GM18867 (cell line): ENCODE measurements at regions not wholly inside any gene's neighbourhood (a gene's known extent, or its start where the extent isn't known, plus 50 kb on each side); places are given as distances from the start of the nearest gene placed in this dataset.

Experiments
- ATAC-seq: cut with Tn5 transposase; IDR thresholded peaks from one replicate; pipeline ENCODE4 v1.9.1; 2021; ENCODE audit warnings: mild to moderate bottlenecking, moderate library complexity; ENCODE audit not compliant: unreplicated experiment

DNA sequence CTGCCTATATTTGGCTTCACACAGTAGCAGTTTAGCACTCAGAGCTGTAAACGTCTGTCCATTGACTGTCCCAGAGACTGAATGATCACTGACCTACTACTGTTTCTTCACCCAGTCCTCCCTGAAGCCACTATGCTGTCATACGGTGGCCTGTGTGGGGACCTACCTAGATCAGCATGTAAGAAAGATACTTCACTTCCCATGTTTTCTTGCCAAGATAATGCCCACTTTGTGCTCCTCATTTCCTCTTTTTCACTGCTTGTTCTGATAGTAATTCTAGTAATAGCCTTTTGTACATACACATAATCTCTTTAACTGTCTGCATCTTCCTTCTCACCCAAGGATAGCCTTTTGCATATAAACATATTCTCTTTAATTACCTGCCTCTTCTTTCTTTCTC is 109.9 kb upstream of the TIAM2 start:
- no peak for ATAC-seq

DNA sequence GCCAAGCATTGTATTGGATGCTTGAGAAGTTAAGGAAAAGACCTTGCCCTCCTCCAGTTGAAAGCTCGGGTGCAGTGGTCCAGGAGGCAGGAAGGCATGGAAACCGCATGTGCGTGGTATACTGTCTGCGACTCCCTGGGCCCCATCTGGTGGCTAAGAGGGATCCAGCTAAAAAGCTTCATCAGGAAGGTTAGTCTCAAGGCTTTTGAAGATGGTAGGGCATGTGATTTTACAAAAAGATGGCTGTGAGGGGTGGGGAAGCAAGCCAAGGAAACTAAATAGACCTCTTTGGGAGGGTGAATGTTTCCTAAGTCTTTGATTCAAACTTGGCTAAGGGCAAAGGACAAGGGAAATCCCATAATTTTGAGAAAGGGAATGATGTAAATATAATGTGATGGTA is 109.1 kb upstream of the TIAM2 start:
- no peak for ATAC-seq

DNA sequence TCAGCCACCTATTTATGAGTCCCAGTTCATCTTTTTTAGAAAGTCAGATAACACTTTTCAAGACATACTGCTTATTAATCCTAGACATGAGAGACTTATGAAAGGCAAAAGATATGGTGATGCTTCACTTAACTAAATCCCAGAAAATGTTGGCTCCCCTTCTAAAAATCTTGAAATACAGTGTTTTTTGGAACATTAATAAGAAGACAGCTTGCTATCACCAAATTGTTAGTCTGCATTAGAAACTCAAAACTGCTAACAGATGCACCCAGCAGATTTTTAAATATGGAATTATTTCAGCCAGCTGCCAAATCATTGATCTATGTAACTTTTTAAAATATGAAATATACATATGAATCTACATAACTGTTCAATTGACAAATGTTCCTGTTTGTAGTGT is 108.6 kb upstream of the TIAM2 start:
- no peak for ATAC-seq

GRCh38 chr6:154887051-154887450 is 108.1 kb upstream of the TIAM2 start:
- ATAC-seq, result no peak

DNA sequence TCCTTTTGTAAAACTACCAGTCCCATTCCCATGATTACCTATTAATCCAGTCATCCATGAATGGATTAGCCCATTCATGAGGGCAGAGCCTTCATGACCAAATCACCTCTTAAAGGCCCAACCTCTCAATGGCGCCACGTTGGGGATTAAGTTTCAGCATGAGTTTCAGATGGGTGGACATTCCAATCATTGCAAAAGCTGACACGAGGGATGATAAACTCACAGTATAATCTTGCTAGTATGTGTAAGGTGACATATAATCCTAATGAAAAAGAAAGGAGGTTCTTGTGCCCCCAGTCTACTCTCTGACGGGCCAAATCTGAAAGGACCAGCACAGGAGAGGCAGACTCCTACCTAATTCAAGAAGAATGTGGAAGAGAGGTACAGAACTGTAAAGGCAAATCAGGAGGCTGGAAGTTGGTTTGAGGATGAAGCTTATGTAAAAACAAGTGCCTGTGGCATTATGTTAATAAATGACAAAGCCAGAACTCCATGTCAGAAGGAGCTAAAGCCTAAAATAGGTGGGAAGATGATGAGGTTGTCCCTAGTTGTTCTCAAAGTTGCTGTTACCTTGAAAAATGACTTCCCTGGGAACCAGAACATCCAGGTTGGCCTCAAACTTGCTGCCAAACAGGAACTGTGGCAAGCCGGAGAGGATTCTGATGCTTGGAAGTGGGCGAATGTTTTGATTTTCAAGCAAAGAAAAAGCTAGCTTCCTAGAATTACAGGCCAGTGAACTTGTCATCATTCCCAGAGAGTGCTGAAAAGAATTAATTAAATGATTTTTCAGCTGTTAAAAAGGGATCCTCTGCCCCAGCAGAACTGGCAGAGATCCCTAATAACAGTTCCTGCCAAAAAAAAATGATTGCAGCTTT is 106.5 kb upstream of the TIAM2 start:
- ATAC-seq, result no peak

DNA sequence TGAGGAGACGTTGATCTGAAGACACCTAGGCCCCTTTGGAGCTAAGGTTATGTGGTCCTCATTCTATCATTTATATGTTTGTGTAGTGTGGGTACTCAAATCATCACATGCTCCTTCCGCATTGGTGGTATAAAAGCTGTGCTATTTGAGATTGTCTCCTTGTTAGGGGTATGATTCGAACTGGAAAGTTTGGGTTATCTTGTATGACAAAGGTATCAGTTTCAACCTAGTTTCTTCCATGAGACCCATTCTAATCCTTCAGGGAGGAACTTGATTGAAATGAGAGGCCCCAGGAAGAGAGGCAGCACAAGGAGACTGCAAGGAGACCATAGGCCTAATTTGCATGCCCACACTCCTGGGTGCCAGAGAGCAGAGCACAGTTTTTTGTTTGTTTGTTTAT is 104.2 kb upstream of the TIAM2 start:
- ATAC-seq, result no peak

- ATAC-seq, result no peak
These were observed 103.2 kb upstream of the TIAM2 start for GRCh38 chr6:154891901-154892300.

DNA sequence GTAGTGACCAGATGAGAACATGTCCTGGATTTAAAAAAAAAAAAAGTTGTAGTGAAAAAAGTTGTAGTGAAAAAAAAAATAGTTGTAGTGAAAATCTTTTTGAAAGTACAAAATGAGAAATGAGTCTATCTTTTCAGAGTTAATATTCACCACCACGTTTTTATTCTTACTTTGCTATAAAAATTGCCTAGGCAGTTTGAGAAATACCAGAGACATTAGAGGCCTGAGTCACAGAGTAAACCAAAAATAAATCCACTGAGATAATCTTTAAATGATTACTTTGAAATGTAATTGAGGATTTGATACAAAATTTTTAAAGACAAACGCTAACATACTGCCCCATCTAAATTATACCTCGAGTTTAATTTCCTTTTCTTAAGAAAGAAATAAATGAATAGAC is 101.2 kb upstream of the TIAM2 start:
- no peak for ATAC-seq

GRCh38 chr6:154894902-154895301 is 100.2 kb upstream of the TIAM2 start:
- no peak for ATAC-seq

DNA sequence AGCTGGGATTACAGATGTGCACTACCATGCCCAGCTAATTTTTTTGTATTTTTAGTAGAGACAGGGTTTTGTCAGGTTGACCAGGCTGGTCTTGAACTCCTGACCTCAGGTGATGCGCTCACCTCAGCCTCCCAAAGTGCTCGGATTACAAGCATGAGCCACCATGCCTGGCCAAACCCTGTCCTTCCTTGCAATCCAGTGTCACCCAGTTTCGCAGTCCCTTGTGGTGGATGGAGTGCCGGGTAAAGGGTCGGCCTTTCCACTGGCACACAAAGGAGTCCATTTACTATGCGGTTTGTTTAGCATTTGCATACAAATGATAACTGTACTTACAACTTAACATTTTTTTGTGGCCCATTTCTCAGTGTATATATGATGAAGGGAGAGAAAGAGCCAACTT is 99.3 kb upstream of the TIAM2 start:
- no peak for ATAC-seq

GRCh38 chr6:154898821-154899220 is 96.3 kb upstream of the TIAM2 start:
- no peak for ATAC-seq

DNA sequence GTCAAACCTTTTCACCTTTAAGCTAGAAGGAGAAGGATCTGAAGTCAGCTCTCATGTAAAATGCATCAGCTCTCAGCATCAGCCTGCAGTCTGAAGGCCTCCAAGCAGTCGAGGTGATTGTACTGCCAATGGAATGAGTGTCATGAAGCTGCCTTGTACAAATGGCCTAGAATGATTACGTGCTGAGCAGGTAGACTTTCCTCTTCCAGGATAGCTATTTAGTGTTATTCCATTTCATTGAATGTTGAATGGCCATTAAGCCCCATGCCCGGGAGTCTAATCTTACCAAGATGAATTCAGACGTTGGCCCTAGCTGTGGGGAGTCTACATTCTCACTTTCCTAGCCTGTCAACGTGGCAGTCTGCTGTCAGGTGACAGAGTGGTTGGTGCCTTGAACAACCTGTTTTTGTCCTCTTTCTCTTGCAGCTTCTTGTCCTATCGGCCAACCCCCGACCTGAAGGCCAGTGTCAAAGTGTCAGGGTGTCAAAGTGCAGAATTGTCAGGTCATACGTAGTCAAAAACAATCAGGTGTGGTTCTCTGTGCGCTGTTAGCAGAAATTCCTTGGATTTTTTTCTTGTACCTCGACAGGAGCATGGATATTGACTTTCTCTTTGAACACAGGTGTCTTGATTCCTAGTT is 95.2 kb upstream of the TIAM2 start:
- no peak for ATAC-seq

DNA sequence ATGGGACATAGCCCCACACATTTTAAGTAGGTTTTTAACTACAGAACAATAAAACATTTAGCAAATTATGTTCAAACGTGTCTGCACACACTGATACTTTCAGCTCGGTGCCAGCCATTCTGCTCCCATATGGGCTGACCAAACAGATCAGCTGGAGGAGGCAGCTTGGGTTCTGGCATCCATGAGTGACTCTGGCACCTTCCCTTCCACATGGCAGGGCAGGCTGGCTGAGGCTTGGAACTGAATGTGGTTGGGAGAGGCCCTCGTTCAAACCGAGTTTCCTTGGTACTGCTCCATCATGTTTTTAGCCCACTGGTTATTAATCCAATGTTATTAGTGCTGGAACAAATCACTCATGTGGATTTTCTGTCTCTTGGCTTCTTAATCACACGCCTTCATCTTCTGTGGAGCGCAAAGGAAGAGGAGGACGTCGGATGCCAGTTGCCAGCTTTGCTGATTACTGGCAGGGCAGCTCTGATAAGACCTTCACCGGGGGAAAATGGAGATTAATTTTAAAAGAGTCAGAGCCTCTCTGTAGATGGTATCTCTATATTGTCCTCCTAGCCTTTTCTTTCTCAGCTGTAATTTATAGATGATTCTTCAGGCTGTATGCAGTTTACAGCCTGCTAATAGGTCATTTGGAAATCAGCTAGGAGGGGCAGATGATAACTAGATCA is 93.1 kb upstream of the TIAM2 start:
- no peak for ATAC-seq

DNA sequence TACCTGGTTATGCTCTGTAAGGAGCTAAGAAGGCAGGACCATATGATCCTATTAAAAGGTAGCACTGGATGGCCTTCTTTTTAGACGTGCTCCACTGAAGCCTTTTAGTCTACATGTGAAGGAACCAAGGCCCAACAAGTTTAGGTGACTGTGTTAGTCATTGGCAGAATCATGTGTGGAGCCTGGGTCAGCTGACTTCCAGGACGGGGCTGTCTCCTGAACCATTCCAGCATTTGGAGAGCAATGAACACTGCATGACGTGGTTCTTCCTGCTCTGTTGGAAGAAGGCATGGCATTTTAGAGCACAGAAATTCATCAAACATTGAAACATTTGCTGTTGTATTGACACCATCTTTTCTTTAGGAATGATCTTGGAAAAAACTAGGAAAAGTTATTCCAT is 87.8 kb upstream of the TIAM2 start:
- ATAC-seq, result no peak

- no peak for ATAC-seq
These were observed 86.4 kb upstream of the TIAM2 start for GRCh38 chr6:154908723-154909122.

DNA sequence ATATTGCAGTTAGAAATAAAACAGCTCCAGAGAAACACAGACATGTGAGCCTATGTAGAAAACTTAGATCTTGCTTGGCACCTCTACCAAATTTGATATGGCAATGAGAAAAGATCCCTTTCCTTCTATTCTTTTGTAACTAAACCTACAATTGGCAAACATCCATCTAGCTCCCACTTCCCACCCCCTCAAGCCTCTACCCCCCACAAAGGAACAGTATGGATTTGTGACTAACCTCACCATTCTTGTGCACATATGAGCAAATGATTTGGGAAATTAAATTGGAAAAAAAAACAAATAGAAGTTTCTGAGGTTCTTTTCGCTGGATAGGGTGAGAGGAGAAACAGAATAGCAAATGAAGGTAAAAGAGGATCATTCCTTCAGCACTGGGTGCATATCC is 85.8 kb upstream of the TIAM2 start:
- ATAC-seq, result no peak

- ATAC-seq, result no peak
These were observed 85.3 kb upstream of the TIAM2 start for GRCh38 chr6:154909821-154910220.

DNA sequence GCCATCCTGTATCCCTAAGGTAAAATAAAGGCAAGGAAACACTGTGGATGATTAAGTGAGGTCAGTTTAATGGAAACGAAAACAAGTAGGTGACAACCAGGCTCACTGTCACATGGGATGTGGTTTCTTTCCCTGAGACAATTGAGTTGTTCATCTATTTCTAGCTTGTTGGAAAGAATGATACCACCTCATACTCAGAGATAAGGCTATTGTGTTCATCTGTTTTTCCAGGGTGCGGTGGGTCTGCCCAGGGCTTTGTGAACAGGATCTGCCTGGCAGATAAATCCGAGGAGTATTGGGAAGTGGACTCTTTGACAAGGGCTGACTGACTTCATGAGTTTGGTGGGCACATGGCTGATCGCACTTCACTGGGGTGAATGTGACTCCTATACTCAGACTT is 80.8 kb upstream of the TIAM2 start:
- no peak for ATAC-seq

- ATAC-seq, result no peak
These were observed 78.3 kb upstream of the TIAM2 start for GRCh38 chr6:154916857-154917256.

DNA sequence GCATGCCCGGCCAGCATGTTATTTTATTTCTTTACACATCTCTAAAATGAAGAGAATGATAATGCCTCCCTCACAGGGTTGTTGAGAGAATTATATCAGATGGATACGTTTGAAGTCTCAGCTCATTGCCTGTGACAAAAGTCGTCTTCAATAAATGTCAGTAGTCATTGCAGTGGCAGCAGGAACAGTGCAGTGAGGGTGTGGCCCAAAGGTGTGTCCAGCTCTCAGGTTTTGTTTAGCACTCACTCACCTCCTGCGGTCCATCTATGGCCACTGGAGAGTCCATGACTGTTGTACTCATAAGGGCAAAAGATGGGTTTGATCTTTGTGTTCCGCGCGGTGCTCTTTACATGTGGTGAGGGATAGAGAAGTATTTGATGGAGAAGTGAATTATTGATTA is 77.2 kb upstream of the TIAM2 start:
- no peak for ATAC-seq

DNA sequence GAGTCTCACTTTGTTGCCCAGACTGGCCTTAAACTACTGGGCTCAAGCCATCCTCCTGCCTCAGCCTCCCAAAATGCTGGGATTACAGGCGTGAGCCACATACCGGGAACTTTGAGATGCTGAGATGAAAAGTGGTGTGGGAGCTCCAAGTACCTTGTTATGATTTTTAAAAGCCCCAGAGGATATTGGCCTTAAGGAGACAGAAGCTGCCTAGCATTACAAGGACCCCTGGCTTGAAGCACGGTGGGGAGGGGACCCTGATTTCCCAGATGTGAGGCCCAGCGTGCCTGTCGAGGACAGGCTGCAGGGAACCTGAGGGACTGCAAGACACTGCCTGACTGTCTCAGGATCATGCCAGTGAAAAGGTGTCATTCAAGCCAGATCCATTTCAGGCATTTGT is 75.3 kb upstream of the TIAM2 start:
- no peak for ATAC-seq
